Activated B cell treated with CpG ODN at 0.5 μM for 24 hours (primary cell): ENCODE measurements at regions not wholly inside any gene's neighbourhood (a gene's known extent, or its start where the extent isn't known, plus 50 kb on each side); places are given as distances from the start of the nearest gene placed in this dataset.
"Not testable (repeated sequence)": the region's sequence is repeated elsewhere in the genome, so short reads cannot be mapped to it uniquely, and the experiment has no call there.

Experiments used
- ATAC-seq: fragments of 200-7000 bp; cut with Tn5 transposase; one replicate; pipeline ENCODE4 v1.10.0; 2021; ENCODE audit warnings: low read depth, mild to moderate bottlenecking, moderate library complexity
- CTCF ChIA-PET: fragments of 350-600 bp; sonication (Branson Sonifier 250); formaldehyde crosslinking; loops from one replicate; lab custom pipeline; 2021; ENCODE audit warnings: antibody characterized with exemption; lab: Charles Lee
- POLR2A ChIA-PET: fragments of 350-600 bp; sonication (Branson Sonifier 250); formaldehyde crosslinking; loops from one replicate; lab custom pipeline; 2021; ENCODE audit warnings: antibody characterized with exemption; lab: Charles Lee
- DNase-seq: peaks from one replicate; pipeline ENCODE4 v3.0.0; 2022
- H3K27ac Mint-ChIP-seq: one replicate; pipeline ENCODE4 v1.8.0; 2020; ENCODE audit warnings: mixed read lengths
- H3K27me3 Mint-ChIP-seq: one replicate; pipeline ENCODE4 v1.8.0; 2021; ENCODE audit warnings: mixed read lengths
- H3K36me3 Mint-ChIP-seq: one replicate; pipeline ENCODE4 v1.8.0; 2021; ENCODE audit warnings: low read depth, mixed read lengths
- H3K4me1 Mint-ChIP-seq: one replicate; pipeline ENCODE4 v1.8.0; 2021; ENCODE audit warnings: mixed read lengths
- H3K4me3 Mint-ChIP-seq: one replicate; pipeline ENCODE4 v1.8.0; 2020; ENCODE audit warnings: mild to moderate bottlenecking, mixed read lengths
- H3K9me3 Mint-ChIP-seq: one replicate; pipeline ENCODE4 v1.8.0; 2020; ENCODE audit warnings: mixed read lengths
- intact Hi-C: fragments of 100-400 bp; cut with micrococcal nuclease; formaldehyde crosslinking; loops from one replicate; pipeline ENCODE4 v1.15.1; 2024
- TF ChIP-seq, protein P1 (sequence below): fragments of 200-600 bp; IDR thresholded peaks from one replicate; pipeline ENCODE4 v1.8.0; 2022; ENCODE audit warnings: antibody characterized with exemption, mild to moderate bottlenecking

GRCh38 chr4:134934036-134934808 lies 732.6 kb upstream of the PABPC4L start:
- ChIA-PET CTCF (no interaction called here), POLR2A (no interaction called here)
- H3K27ac Mint-ChIP-seq = no peak overlapping the region
- H3K27me3 Mint-ChIP-seq = no peaks in the 10 kb centered on the region
- no peak for DNase-seq
- no peaks in the 10 kb centered on the region for H3K4me1 Mint-ChIP-seq
- intact Hi-C loops = no loop called here
- H3K36me3 Mint-ChIP-seq = no peaks in the 10 kb centered on the region
- TF ChIP-seq, protein P1, sequence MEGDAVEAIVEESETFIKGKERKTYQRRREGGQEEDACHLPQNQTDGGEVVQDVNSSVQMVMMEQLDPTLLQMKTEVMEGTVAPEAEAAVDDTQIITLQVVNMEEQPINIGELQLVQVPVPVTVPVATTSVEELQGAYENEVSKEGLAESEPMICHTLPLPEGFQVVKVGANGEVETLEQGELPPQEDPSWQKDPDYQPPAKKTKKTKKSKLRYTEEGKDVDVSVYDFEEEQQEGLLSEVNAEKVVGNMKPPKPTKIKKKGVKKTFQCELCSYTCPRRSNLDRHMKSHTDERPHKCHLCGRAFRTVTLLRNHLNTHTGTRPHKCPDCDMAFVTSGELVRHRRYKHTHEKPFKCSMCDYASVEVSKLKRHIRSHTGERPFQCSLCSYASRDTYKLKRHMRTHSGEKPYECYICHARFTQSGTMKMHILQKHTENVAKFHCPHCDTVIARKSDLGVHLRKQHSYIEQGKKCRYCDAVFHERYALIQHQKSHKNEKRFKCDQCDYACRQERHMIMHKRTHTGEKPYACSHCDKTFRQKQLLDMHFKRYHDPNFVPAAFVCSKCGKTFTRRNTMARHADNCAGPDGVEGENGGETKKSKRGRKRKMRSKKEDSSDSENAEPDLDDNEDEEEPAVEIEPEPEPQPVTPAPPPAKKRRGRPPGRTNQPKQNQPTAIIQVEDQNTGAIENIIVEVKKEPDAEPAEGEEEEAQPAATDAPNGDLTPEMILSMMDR = no peak
- no peak for ATAC-seq
- H3K9me3 Mint-ChIP-seq = peaks cover 4% of the 10 kb centered on the region
- H3K4me3 Mint-ChIP-seq = no peak overlapping the region

DNA sequence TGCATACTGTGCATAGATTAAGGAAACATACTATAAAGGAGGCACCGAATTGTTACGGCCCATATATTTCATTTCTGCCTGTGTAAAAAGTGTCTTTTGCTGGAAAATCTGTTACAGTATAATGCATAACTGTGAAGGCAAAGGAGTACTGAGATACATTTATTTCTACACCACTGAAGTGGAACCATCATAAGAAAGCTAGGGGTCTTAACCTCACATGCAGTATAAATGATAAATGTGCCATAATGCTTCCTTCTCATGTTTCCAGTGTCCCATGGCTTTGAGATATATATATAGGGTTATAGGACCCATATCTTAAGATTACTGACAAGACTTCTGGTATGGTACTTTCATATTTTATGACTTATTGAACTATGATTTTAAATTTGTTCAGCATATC lies 713.8 kb upstream of the PABPC4L start:
- H3K27me3 Mint-ChIP-seq = no peaks in the 10 kb centered on the region
- intact Hi-C loops = no loop called here
- no peak for ATAC-seq

DNA sequence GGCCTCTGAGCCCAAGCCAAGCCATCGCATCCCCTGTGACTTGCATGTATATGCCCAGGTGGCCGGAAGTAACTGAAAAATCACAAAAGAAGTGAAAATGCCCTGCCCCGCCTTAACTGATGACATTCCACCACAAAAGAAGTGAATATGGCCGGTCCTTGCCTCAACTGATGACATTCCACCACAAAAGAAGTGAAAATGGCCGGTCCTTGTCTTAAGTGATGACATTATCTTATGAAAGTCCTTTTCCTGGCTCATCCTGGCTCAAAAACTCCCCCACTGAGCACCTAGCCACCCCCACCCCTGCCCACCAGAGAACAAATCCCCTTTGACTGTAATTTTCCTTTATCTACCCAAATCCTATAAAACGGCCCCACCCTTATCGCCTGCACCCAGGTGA lies 712.7 kb upstream of the PABPC4L start:
- H3K36me3 Mint-ChIP-seq, intact Hi-C loops, H3K27me3 Mint-ChIP-seq, ATAC-seq, POLR2A ChIA-PET, H3K4me3 Mint-ChIP-seq, H3K9me3 Mint-ChIP-seq, DNase-seq, CTCF ChIA-PET, H3K27ac Mint-ChIP-seq, H3K4me1 Mint-ChIP-seq: not testable (repeated sequence)

More for the DNA sequence above, 713.8 kb upstream of the PABPC4L start:
- Mint-ChIP-seq H3K27ac (no peak overlapping the region), H3K4me3 (no peak overlapping the region), H3K4me1 (no peaks in the 10 kb centered on the region), H3K9me3 (peaks cover 3% of the 10 kb centered on the region), H3K36me3 (no peaks in the 10 kb centered on the region)
- POLR2A ChIA-PET = no interaction called here
- CTCF ChIA-PET = no interaction called here
- TF ChIP-seq, protein P1 = no peak
- no peak for DNase-seq

DNA sequence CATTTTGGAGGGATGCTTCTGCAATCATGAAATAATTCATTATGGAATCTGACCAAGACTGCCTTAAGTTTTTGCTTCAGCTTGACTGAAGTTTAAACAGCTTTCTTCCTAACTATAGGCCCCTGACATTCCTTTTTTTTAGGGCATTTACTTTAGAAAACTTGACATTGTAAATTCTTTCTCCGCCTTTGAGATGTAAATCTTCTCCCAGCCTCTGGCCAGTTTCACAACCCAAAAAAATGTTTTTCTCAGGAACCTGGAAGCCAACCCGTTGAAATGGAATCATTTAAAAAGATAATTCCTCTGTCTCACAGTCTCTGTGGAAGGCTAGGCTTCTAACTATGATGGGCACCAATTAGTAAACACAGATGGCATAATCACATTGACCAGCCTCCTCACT lies 710.4 kb upstream of the PABPC4L start:
- ChIA-PET CTCF (no interaction called here), POLR2A (no interaction called here)
- intact Hi-C loops = no loop called here
- Mint-ChIP-seq H3K36me3 (no peaks in the 10 kb centered on the region), H3K4me3 (no peak overlapping the region), H3K9me3 (peaks cover 3% of the 10 kb centered on the region), H3K4me1 (no peaks in the 10 kb centered on the region), H3K27ac (no peak overlapping the region), H3K27me3 (no peaks in the 10 kb centered on the region)
- DNase-seq (no peak), ATAC-seq (no peak)
- TF ChIP-seq, protein P1 = no peak

- no peak for ATAC-seq
- no peaks in the 10 kb centered on the region for H3K27me3 Mint-ChIP-seq
- H3K9me3 Mint-ChIP-seq = no peaks in the 10 kb centered on the region
Measured at GRCh38 chr4:134906404-134907023, 704.9 kb upstream of the PABPC4L start.

More at GRCh38 chr4:134906404-134907023, 704.9 kb upstream of the PABPC4L start:
- intact Hi-C loops = no loop called here
- TF ChIP-seq, protein P1 = no peak
- Mint-ChIP-seq H3K4me3 (no peak overlapping the region), H3K4me1 (no peaks in the 10 kb centered on the region), H3K36me3 (no peaks in the 10 kb centered on the region), H3K27ac (no peak overlapping the region)
- CTCF ChIA-PET = no interaction called here
- POLR2A ChIA-PET = no interaction called here
- no peak for DNase-seq
